Suprapubic skin (tissue), 4 donors: ENCODE measurements at regions not wholly inside any gene's neighbourhood (a gene's known extent, or its start where the extent isn't known, plus 50 kb on each side); places are given as distances from the start of the nearest gene placed in this dataset.

Source experiments
- DNase-seq, 2 donors: peaks; one replicate each; pipeline ENCODE4 v3.0.0-alpha.2; 2019; ENCODE audit warnings: low spot score in 2 of 2
- H3K27ac ChIP-seq: fragments of 200-600 bp; sonication (generic); one replicate; pipeline ENCODE4 v1.5.1; 2019
- H3K27me3 ChIP-seq: fragments of 200-600 bp; sonication (generic); one replicate; pipeline ENCODE4 v1.5.1; 2019
- H3K36me3 ChIP-seq: fragments of 200-600 bp; sonication (generic); one replicate; pipeline ENCODE4 v1.5.1; 2019
- H3K4me1 ChIP-seq: fragments of 200-600 bp; sonication (generic); one replicate; pipeline ENCODE4 v1.5.1; 2019
- H3K4me3 ChIP-seq: fragments of 200-600 bp; sonication (generic); one replicate; pipeline ENCODE4 v1.5.1; 2019; ENCODE audit warnings: mild to moderate bottlenecking
- H3K9me3 ChIP-seq: fragments of 200-600 bp; sonication (generic); one replicate; pipeline ENCODE4 v1.5.1; 2019
- CTCF ChIP-seq, 2 donors: fragments of 200-600 bp in 1 of 2; fragments of 450-650 bp in 1 of 2; sonication (generic) in 1 of 2; IDR thresholded peaks; one replicate each; pipeline ENCODE4 v1.5.1; 2016 to 2019; ENCODE audit warnings: antibody characterized with exemption in 2 of 2, mild to moderate bottlenecking in 1 of 2, moderate library complexity in 1 of 2
- EP300 ChIP-seq: sonication (generic); formaldehyde crosslinking; IDR thresholded peaks from one replicate; pipeline ENCODE4 v1.6.1; 2017; ENCODE audit warnings: antibody characterized with exemption
- POLR2A ChIP-seq, 2 donors: fragments of 450-650 bp; IDR thresholded peaks; one replicate each; pipeline ENCODE4 v1.6.1; 2017; ENCODE audit warnings: antibody characterized with exemption in 2 of 2, mild to moderate bottlenecking in 2 of 2, moderate library complexity in 2 of 2
- POLR2AphosphoS5 ChIP-seq, 3 donors: sonication (generic); formaldehyde crosslinking; IDR thresholded peaks; one replicate each; pipeline ENCODE4 v1.6.1; 2017; ENCODE audit warnings: antibody characterized with exemption in 3 of 3
- WGBS: methylation state at CpG from one replicate; pipeline ENCODE4 v1.1.5; 2018; 5-methylcytosine and 5-hydroxymethylcytosine counted together

DNA sequence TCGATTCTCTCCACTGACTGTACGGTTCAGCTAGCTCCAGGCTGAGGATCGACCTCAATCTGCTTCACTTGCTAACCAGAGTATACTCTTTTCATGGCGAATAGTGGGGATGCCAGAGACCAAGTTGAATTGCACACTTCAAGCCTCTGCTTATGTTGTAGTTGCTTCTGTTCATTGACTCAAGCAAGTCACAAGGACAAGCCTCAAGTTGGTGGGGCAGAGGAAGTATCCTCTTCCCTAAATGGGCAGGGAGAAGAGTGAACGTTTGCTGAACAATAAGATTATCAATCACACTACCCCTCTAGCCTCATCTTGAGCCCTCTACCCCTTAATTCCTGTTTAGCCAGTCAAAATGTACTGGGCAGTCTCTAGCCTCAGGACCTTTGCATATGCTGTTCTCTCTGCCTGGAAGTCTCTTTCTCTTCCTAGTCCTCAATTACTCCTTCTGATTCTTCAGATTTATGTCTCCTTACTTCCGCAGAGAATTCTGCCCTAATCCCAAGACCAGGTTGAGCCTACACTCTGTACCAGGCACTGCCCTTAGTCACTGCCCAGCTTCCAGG is 390.4 kb upstream of the PROK2 start:
- Histone ChIP-seq H3K27ac (no peak overlapping the region), H3K27me3 (no peaks in the 10 kb centered on the region), H3K36me3 (no peaks in the 10 kb centered on the region), H3K4me1 (peaks cover 51% of the 10 kb centered on the region), H3K9me3 (no peaks in the 10 kb centered on the region), H3K4me3 (no peak overlapping the region)
- WGBS: 96% methylated on average over 6 of the region's 6 CpGs
- TF ChIP-seq EP300 (no peak), POLR2A (IDR thresholded peaks at IDR 0.05) (no peak), CTCF (IDR thresholded peaks at IDR 0.05) (no peak), POLR2AphosphoS5 (IDR thresholded peaks at IDR 0.05) (no peak)
- DNase-seq: no peak

DNA sequence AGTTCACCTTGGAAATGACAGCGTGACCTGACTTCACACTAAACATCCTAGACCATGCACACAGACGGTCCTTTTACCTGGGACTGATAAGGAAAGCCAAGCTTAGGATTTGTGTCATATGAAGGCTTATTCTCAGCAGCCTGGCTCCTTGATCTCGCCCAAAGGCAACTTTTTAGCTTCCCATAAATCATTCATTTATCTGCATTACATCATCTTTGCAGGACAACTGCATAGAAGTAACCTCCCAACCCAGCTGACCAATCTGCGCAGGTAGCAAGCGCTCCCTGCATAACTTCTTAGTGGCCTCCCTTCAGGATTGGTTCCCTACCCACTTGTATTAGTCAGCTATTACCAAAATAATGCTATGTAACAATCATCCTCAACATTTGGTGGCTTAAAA is 389.9 kb upstream of the PROK2 start:
- Histone ChIP-seq H3K36me3 (no peaks in the 10 kb centered on the region), H3K4me3 (no peak overlapping the region), H3K27ac (no peak overlapping the region), H3K9me3 (no peaks in the 10 kb centered on the region), H3K27me3 (no peaks in the 10 kb centered on the region), H3K4me1 (peaks cover 51% of the 10 kb centered on the region)
- WGBS: 54% methylated on average over 5 of the region's 5 CpGs
- TF ChIP-seq CTCF (IDR thresholded peaks at IDR 0.05): no peak
- TF ChIP-seq POLR2AphosphoS5 (IDR thresholded peaks at IDR 0.05): no peak
- no peak for TF ChIP-seq POLR2A (IDR thresholded peaks at IDR 0.05)
- TF ChIP-seq EP300: no peak
- DNase-seq: no peak

GRCh38 chr3:72174040-72174439 is 389.1 kb upstream of the PROK2 start:
- 40% methylated on average over 3 of the region's 3 CpGs for WGBS
- Histone ChIP-seq H3K27me3 (no peaks in the 10 kb centered on the region), H3K36me3 (no peaks in the 10 kb centered on the region), H3K4me3 (no peak overlapping the region), H3K27ac (no peak overlapping the region), H3K9me3 (no peaks in the 10 kb centered on the region), H3K4me1 (peaks cover 51% of the 10 kb centered on the region)
- no peak for TF ChIP-seq CTCF (IDR thresholded peaks at IDR 0.05)
- TF ChIP-seq EP300: no peak
- TF ChIP-seq POLR2A (IDR thresholded peaks at IDR 0.05): no peak
- TF ChIP-seq POLR2AphosphoS5 (IDR thresholded peaks at IDR 0.05): no peak
- DNase-seq: no peak

GRCh38 chr3:72171946-72172345 is 387.0 kb upstream of the PROK2 start:
- Histone ChIP-seq H3K4me1 (peaks cover 40% of the 10 kb centered on the region), H3K4me3 (no peak overlapping the region), H3K36me3 (no peaks in the 10 kb centered on the region), H3K27me3 (no peaks in the 10 kb centered on the region), H3K9me3 (no peaks in the 10 kb centered on the region), H3K27ac (peak overlapping the region; percentile 68)
- no peak for TF ChIP-seq CTCF (IDR thresholded peaks at IDR 0.05)
- no peak for TF ChIP-seq EP300
- no peak for TF ChIP-seq POLR2A (IDR thresholded peaks at IDR 0.05)
- TF ChIP-seq POLR2AphosphoS5 (IDR thresholded peaks at IDR 0.05): no peak
- no peak for DNase-seq
- 58% methylated on average over 8 of the region's 10 CpGs for WGBS

DNA sequence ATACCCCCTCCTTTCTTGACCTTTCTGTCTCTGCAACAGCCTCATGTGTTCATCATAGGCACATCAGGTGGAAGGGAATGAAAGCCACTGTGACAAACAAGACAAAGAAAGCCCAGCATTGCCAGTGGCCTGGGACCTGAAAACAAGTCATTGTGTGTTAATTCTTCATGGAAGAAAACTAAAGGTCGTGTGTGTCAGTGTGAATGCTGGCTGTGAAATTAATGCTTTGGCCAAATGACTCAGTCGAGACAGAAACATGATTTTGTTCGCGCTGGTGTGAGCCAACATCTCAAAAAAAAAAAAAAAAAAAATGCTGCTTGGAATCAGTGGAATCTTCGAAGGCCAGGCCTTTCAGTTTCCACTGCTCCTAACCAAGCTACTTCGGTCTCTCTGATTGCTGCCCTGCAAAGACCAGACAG is 386.5 kb upstream of the PROK2 start:
- Histone ChIP-seq H3K36me3 (no peaks in the 10 kb centered on the region), H3K4me3 (no peak overlapping the region), H3K27ac (peak overlapping the region; percentile 68), H3K27me3 (no peaks in the 10 kb centered on the region), H3K4me1 (peaks cover 35% of the 10 kb centered on the region), H3K9me3 (no peaks in the 10 kb centered on the region)
- TF ChIP-seq CTCF (IDR thresholded peaks at IDR 0.05) (no peak), POLR2AphosphoS5 (IDR thresholded peaks at IDR 0.05) (no peak), POLR2A (IDR thresholded peaks at IDR 0.05) (no peak), EP300 (no peak)
- DNase-seq: no peak
- WGBS: 32% methylated on average over 6 of the region's 6 CpGs
